IMR-90 (cell line): ENCODE measurements at regions not wholly inside any gene's neighbourhood (a gene's known extent, or its start where the extent isn't known, plus 50 kb on each side); places are given as distances from the start of the nearest gene placed in this dataset.

Source experiments
- ATAC-seq: fragments of 200-7000 bp; cut with Tn5 transposase; 2 replicates; pipeline ENCODE4 v1.9.1; 2020; ENCODE audit warnings: low read depth, mild to moderate bottlenecking, moderate library complexity
- BruUV-seq: library from RNA; stranded (reverse); fragments of 400-500 nt; replicated peaks from 2 replicates; lab custom pipeline; 2021; lab: Mats Ljungman, UMichigan
- CTCF ChIA-PET: fragments of 300-600 bp; formaldehyde crosslinking; extraction: SDS; loops from one replicate; lab custom pipeline; 2021; ENCODE audit warnings: antibody characterized with exemption; lab: Yijun Ruan, JAX
- POLR2A ChIA-PET: fragments of 300-600 bp; sonication (Branson Sonifier 250); formaldehyde crosslinking; loops from one replicate; lab custom pipeline; 2022; ENCODE audit warnings: antibody characterized with exemption; ENCODE audit not compliant: unreplicated experiment; lab: Charles Lee
- DNase-seq: peaks from one replicate; pipeline ENCODE4 v3.0.0; 2013
- H2AFZ ChIP-seq: replicated peaks from 2 replicates; pipeline ENCODE3; 2013; ENCODE audit warnings: low read length, mild to moderate bottlenecking; ENCODE audit not compliant: poor library complexity
- H2AK5ac ChIP-seq: 2 replicates; pipeline ENCODE4 v1.6.1; 2013; ENCODE audit warnings: low read depth, low read length, inconsistent platforms
- H2AK9ac ChIP-seq: replicated peaks from 2 replicates; pipeline ENCODE3; 2013; ENCODE audit warnings: mild to moderate bottlenecking, low read depth, low read length, moderate library complexity; ENCODE audit not compliant: poor library complexity
- H2BK120ac ChIP-seq: 2 replicates; pipeline ENCODE4 v1.6.1; 2013; ENCODE audit warnings: low read depth, low read length, inconsistent platforms
- H2BK15ac ChIP-seq: 3 replicates; pipeline ENCODE4 v1.6.1; 2013; ENCODE audit warnings: low read depth, low read length, inconsistent platforms
- H2BK20ac ChIP-seq: 2 replicates; pipeline ENCODE4 v1.6.1; 2013; ENCODE audit warnings: low read depth, mild to moderate bottlenecking, inconsistent platforms, low read length, moderate library complexity
- H2BK5ac ChIP-seq: 2 replicates; pipeline ENCODE4 v1.6.1; 2013; ENCODE audit warnings: mild to moderate bottlenecking, low read depth, low read length, inconsistent platforms; ENCODE audit not compliant: poor library complexity, severe bottlenecking
- H3K14ac ChIP-seq: replicated peaks from 2 replicates; pipeline ENCODE4 v1.6.1; 2013; ENCODE audit warnings: low read depth, low read length, inconsistent platforms
- H3K18ac ChIP-seq: 2 replicates; pipeline ENCODE4 v1.6.1; 2013; ENCODE audit warnings: low read depth, low read length, control low read depth
- H3K23ac ChIP-seq: 2 replicates; pipeline ENCODE4 v1.6.1; 2013; ENCODE audit warnings: low read depth, low read length, inconsistent platforms
- H3K27ac ChIP-seq: 2 replicates; pipeline ENCODE4 v1.5.1; 2013; ENCODE audit warnings: mild to moderate bottlenecking, control low read depth, low read length; ENCODE audit not compliant: insufficient read depth
- H3K27me3 ChIP-seq: 2 replicates; pipeline ENCODE4 v1.6.1; 2013; ENCODE audit warnings: low read length; ENCODE audit not compliant: control insufficient read depth, insufficient read depth
- H3K36me3 ChIP-seq: 2 replicates; pipeline ENCODE4 v1.6.1; 2013; ENCODE audit warnings: low read length, mixed read lengths; ENCODE audit not compliant: control insufficient read depth, insufficient read depth
- H3K4ac ChIP-seq: 2 replicates; pipeline ENCODE4 v1.6.1; 2013; ENCODE audit warnings: low read depth, low read length, inconsistent platforms
- H3K4me1 ChIP-seq: 2 replicates; pipeline ENCODE4 v1.6.1; 2013; ENCODE audit warnings: low read length, mixed read lengths; ENCODE audit not compliant: control insufficient read depth, insufficient read depth
- H3K4me2 ChIP-seq: 2 replicates; pipeline ENCODE4 v1.6.1; 2013; ENCODE audit warnings: low read depth, mild to moderate bottlenecking, control low read depth, low read length, moderate library complexity
- H3K4me3 ChIP-seq: 2 replicates; pipeline ENCODE4 v1.5.1; 2013; ENCODE audit warnings: low read depth, mild to moderate bottlenecking, control low read depth, low read length, moderate library complexity; ENCODE audit not compliant: insufficient read depth
- H3K56ac ChIP-seq: 2 replicates; pipeline ENCODE4 v1.6.1; 2013; ENCODE audit warnings: low read length, inconsistent platforms; ENCODE audit not compliant: insufficient read depth; ENCODE audit errors: extremely low read depth
- H3K79me1 ChIP-seq, 2 experiments: 2 replicates each; pipeline ENCODE4 v1.6.1; 2013; ENCODE audit warnings: low read length in 2 of 2, inconsistent platforms in 1 of 2, low read depth in 1 of 2
- H3K9ac ChIP-seq: 2 replicates; pipeline ENCODE4 v1.6.1; 2013; ENCODE audit warnings: low read depth, low read length, control low read depth
- H3K9me1 ChIP-seq: 2 replicates; pipeline ENCODE4 v1.6.1; 2013; ENCODE audit warnings: low read length, inconsistent platforms; ENCODE audit not compliant: insufficient read depth
- H3K9me3 ChIP-seq: 2 replicates; pipeline ENCODE4 v1.6.1; 2013; ENCODE audit warnings: low read length; ENCODE audit not compliant: control insufficient read depth, insufficient read depth
- H4K20me1 ChIP-seq: 2 replicates; pipeline ENCODE4 v1.6.1; 2013; ENCODE audit warnings: low read length, inconsistent platforms; ENCODE audit not compliant: insufficient read depth
- H4K5ac ChIP-seq: 2 replicates; pipeline ENCODE4 v1.6.1; 2013; ENCODE audit warnings: mild to moderate bottlenecking, low read depth, low read length, control low read depth
- H4K8ac ChIP-seq, 2 experiments: 2 replicates each; pipeline ENCODE4 v1.6.1; 2013; ENCODE audit warnings: low read depth in 2 of 2, low read length in 2 of 2, control low read depth in 1 of 2, inconsistent platforms in 1 of 2
- H4K91ac ChIP-seq: 2 replicates; pipeline ENCODE4 v1.6.1; 2013; ENCODE audit warnings: low read depth, low read length, inconsistent platforms; ENCODE audit not compliant: insufficient read depth
- MAFK ChIP-seq: IDR thresholded peaks from 2 replicates; pipeline ENCODE4 v1.6.1; 2012; ENCODE audit warnings: low read depth, low read length, improper control_type of control experiment
- WGBS, 2 experiments: methylation state at CpG; one replicate each; pipeline versions ENCODE4 v1.1.5 to v1.1.7; 2013; ENCODE audit warnings: missing lambda C conversion rate in 2 of 2; ENCODE audit not compliant: insufficient read length in 1 of 2; ENCODE audit errors: extremely low coverage in 2 of 2; 5-methylcytosine and 5-hydroxymethylcytosine counted together
- dilution Hi-C: fragments of 300-500 bp; cut with HindIII; formaldehyde crosslinking; loops from one replicate; pipeline ENCODE4 v1.14.3; 2018; ENCODE audit warnings: low sequenced_read_pairs; ENCODE audit not compliant: unreplicated experiment
- in situ Hi-C: fragments of 300-500 bp; cut with MboI; formaldehyde crosslinking; loops from 3 replicates; pipeline ENCODE4 v1.14.3; 2019; ENCODE audit warnings: low sequenced_read_pairs, inconsistent platforms, mixed read lengths
- intact Hi-C: fragments of 100-400 bp; cut with micrococcal nuclease; formaldehyde crosslinking; loops from 2 replicates; pipeline ENCODE4 v1.10.0; 2022

DNA sequence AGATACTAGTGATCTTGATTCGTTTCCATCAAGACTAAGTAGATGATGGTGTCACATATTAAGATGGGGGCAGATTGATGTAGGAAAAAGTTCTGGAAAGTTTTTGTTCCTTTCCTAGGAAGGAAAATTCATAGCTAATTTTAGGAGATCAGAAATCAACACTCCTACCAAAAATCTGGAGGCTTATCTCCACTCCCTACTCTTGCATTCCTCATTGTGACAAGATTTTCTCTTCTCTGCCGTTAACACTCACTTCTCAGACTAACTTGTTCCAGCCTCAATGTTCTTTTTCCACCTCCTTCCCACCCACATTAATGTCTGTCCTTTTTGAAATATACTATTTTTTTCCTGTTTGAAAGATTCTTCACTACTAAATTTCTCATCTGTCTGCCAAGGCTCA lies 851.9 kb upstream of the GHITM start:
- intact Hi-C loops = no loop called here
- in situ Hi-C loops = no loop called here
- no peak overlapping the region for H3K18ac ChIP-seq
- no peak overlapping the region for H2BK20ac ChIP-seq
- H4K8ac ChIP-seq = no peak overlapping the region
- H3K4ac ChIP-seq = no peak overlapping the region
- H3K23ac ChIP-seq = no peak overlapping the region
- no peaks in the 10 kb centered on the region for H3K4me1 ChIP-seq
- no peak overlapping the region for H2BK15ac ChIP-seq
- no CpG with 5 or more reads among the region's 2 CpGs for WGBS, 2 experiments
- H2AK5ac ChIP-seq = no peak overlapping the region
- no peak overlapping the region for H3K4me2 ChIP-seq
- H3K79me1 ChIP-seq = no peaks in the 10 kb centered on the region
- H3K27ac ChIP-seq = no peak overlapping the region
- H3K27me3 ChIP-seq = no peaks in the 10 kb centered on the region
- ChIA-PET CTCF (no interaction called here), POLR2A (no interaction called here)
- H2BK5ac ChIP-seq = no peak overlapping the region
- no peak overlapping the region for H2AK9ac ChIP-seq
- no peaks in the 10 kb centered on the region for H3K9me1 ChIP-seq
- dilution Hi-C loops = no loop called here
- no peaks in the 10 kb centered on the region for H3K36me3 ChIP-seq
- no peak overlapping the region for H2AFZ ChIP-seq
- peaks cover 9% of the 10 kb centered on the region; the same call in 1 of the 2 replicates for H3K9me3 ChIP-seq
- TF ChIP-seq MAFK = no peak
- H2BK120ac ChIP-seq = no peak overlapping the region
- no peak overlapping the region for H4K5ac ChIP-seq
- no peak overlapping the region for H3K4me3 ChIP-seq
- no peak for ATAC-seq
- no peak overlapping the region for H4K91ac ChIP-seq
- BruUV-seq = no TSS peak
- no peak overlapping the region for H3K56ac ChIP-seq
- DNase-seq = no peak
- H3K9ac ChIP-seq = no peak overlapping the region
- no peaks in the 10 kb centered on the region for H4K20me1 ChIP-seq
- H3K14ac ChIP-seq = no peak overlapping the region
